GM12875 (cell line): ENCODE measurements at regions not wholly inside any gene's neighbourhood (a gene's known extent, or its start where the extent isn't known, plus 50 kb on each side); places are given as distances from the start of the nearest gene placed in this dataset.

Experiments
- H3K4me3 ChIP-seq: one replicate; pipeline ENCODE4 v1.5.1; 2011; ENCODE audit warnings: low read depth, low read length, control low read depth
- CTCF ChIP-seq: IDR thresholded peaks from 2 replicates; pipeline ENCODE4 v1.5.1; 2011; ENCODE audit warnings: low read depth, mild to moderate bottlenecking, control low read depth, inconsistent platforms, low read length, moderate library complexity, borderline replicate concordance; ENCODE audit not compliant: insufficient read depth

DNA sequence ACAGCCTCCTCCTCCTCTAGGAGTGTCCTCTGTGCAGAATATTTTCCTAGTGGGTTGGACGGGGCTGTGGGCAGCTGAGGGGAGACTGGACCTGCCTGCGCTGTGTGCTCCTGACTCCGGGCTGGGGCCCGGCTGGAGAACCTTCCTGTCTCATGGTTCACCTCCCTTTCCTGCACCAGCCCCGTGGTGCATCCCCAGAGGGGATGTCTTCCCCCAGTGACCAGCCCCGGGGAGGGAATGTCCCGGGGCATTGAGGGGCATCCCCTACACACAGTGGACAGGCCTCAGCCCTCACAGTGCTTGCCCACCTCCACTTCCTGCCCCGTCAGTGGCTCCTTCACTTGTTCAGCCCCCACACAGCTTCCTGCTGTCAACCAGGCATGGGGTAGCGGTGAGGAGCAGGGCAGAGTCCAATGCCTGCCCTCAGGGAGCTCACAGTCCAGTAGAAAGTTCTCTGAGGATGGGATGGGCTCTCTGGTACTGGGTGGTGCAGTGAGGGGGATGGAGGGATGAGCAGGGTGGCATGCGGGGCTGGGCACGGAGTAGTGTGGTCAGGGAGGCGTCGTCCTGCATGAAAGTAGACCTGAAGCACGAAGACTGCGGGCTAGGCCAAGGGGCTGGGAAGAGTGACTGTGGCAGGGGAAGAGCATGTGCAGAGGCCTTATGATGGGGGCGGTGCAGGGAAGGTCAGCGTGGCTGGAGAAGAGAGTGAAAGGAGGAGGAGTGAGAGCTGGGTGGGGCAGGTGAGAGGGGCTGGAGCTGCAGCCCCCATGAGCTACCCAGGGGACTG is 52.1 kb upstream of the PITX1 start:
- no peak overlapping the region for H3K4me3 ChIP-seq
- TF ChIP-seq CTCF: no peak

DNA sequence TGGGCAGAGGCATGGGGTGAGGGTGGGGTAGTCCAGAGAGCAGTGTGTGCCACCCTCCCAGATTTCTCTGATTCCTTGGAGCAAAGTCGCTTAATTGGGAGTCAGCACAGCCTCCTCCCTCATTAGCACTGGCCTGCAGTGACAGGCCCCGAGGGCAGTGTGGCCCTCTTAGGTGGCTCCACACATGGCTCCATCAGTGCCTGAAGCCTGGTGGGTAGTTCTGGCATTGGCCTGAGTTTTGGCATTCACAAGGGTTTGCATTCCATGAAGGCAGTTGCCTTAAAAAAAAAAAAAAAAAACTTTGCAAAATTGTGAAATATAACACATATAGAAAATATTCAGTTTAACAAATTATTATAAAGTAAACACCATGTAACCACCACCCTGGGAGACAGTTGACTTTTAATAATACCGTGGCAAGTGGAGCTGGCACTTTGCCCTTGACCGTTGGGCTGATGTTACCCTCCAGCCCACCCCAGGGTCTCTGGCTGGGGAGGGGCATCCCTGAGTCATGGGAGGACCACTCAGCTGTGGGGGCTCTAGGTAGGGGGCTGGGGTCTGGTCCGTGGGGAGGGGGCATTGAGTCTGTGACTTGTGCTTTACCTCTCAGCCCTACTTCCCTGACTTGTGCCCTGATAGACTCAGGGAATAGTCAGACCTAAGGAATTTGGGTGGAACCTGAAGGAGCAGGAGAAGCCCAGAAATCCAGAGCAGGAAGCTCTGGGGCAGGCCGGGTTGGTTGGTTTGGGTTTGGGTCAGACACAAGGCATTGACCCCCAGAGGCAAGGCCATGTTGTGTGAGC is 51.3 kb upstream of the PITX1 start:
- H3K4me3 ChIP-seq: no peak overlapping the region
- no peak for TF ChIP-seq CTCF
